ENCODE measurements at regions not wholly inside any gene's neighbourhood (a gene's known extent, or its start where the extent isn't known, plus 50 kb on each side); places are given as distances from the start of the nearest gene placed in this dataset.

DNA sequence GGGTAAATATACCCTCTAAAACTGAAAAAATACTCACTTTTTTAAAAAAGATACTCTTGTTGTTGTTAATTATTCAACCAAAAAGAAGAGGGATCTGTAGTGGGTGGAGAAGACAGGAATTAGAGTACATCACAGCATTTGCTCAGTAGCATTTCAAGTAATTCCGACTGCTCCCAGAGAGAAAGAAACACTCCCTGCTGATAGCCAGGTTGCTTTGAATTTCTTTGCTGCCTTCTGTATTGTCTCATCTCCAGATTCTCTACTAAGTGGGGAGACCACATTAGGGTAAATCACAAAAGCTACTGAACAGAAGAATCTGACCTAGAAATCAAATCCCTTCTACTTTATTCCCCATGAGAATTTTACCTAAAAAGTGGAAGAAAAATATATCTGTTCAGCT lies 661.1 kb downstream of the BRINP3 start:
- no peaks in the 10 kb centered on the region for H3K4me1 ChIP-seq (ENCODE audit: insufficient read depth, low read length)
- H3K27me3 ChIP-seq (ENCODE audit: insufficient read depth, low read length, poor library complexity): no peaks in the 10 kb centered on the region
- no peaks in the 10 kb centered on the region for H3K36me3 ChIP-seq (ENCODE audit: insufficient read depth, low read length)
- H3K27ac ChIP-seq (ENCODE audit: low read length): no peak overlapping the region
- H3K9ac ChIP-seq (ENCODE audit: low read depth, low read length): no peak overlapping the region
- TF ChIP-seq, protein P1, sequence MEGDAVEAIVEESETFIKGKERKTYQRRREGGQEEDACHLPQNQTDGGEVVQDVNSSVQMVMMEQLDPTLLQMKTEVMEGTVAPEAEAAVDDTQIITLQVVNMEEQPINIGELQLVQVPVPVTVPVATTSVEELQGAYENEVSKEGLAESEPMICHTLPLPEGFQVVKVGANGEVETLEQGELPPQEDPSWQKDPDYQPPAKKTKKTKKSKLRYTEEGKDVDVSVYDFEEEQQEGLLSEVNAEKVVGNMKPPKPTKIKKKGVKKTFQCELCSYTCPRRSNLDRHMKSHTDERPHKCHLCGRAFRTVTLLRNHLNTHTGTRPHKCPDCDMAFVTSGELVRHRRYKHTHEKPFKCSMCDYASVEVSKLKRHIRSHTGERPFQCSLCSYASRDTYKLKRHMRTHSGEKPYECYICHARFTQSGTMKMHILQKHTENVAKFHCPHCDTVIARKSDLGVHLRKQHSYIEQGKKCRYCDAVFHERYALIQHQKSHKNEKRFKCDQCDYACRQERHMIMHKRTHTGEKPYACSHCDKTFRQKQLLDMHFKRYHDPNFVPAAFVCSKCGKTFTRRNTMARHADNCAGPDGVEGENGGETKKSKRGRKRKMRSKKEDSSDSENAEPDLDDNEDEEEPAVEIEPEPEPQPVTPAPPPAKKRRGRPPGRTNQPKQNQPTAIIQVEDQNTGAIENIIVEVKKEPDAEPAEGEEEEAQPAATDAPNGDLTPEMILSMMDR (IDR thresholded peaks at IDR 0.05; ENCODE audit: borderline replicate concordance, extremely low read depth, low read length, poor library complexity, severe bottlenecking): no peak
- TF ChIP-seq EZH2 (IDR thresholded peaks at IDR 0.05; ENCODE audit: borderline replicate concordance, low read depth, low read length, severe bottlenecking): no peak
- ATAC-seq (ENCODE audit: insufficient read depth, low read depth): no peak
- H3K9me3 ChIP-seq (ENCODE audit: insufficient read depth, low read length, severe bottlenecking): no peaks in the 10 kb centered on the region
- no peaks in the 10 kb centered on the region for H3K79me2 ChIP-seq (ENCODE audit: insufficient read depth, low read length)
- H4K20me1 ChIP-seq (ENCODE audit: insufficient read depth, low read length): no peaks in the 10 kb centered on the region
- no peak overlapping the region for H2AFZ ChIP-seq (ENCODE audit: low read depth, low read length)
- no peak overlapping the region for H3K4me3 ChIP-seq (ENCODE audit: low read depth in 1 of 2, low read length in 2 of 2)
- no peak for DNase-seq
- no peak overlapping the region for H3K4me2 ChIP-seq (ENCODE audit: insufficient read depth, low read length)

DNA sequence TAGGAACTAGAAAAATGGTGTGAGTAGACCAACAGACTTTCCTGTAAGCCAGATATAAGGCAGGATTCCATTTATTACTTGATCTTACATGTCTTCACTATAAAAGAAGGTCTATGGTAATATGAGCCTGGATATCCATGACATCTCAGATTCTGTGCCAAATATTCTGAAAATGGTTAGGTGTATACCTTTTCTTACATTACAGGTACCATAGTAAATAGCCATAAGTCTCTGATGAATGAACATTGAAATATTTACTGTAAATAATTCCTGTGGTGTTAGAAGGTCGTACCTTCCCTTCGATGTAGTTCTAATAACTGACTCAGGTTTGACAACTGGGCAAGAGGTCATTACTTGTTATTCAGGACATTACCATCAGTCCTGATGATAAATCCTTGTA lies 657.9 kb downstream of the BRINP3 start:
- DNase-seq (no peak), ATAC-seq (ENCODE audit: insufficient read depth, low read depth) (no peak)
- Histone ChIP-seq H2AFZ (ENCODE audit: low read depth, low read length) (no peak overlapping the region), H3K4me3 (ENCODE audit: low read depth in 1 of 2, low read length in 2 of 2) (no peak overlapping the region), H4K20me1 (ENCODE audit: insufficient read depth, low read length) (no peaks in the 10 kb centered on the region), H3K4me1 (ENCODE audit: insufficient read depth, low read length) (no peaks in the 10 kb centered on the region), H3K36me3 (ENCODE audit: insufficient read depth, low read length) (no peaks in the 10 kb centered on the region), H3K9me3 (ENCODE audit: insufficient read depth, low read length, severe bottlenecking) (no peaks in the 10 kb centered on the region), H3K4me2 (ENCODE audit: insufficient read depth, low read length) (no peak overlapping the region), H3K79me2 (ENCODE audit: insufficient read depth, low read length) (no peaks in the 10 kb centered on the region), H3K9ac (ENCODE audit: low read depth, low read length) (no peak overlapping the region), H3K27me3 (ENCODE audit: insufficient read depth, low read length, poor library complexity) (no peaks in the 10 kb centered on the region), H3K27ac (ENCODE audit: low read length) (no peak overlapping the region)
- no peak for TF ChIP-seq EZH2 (IDR thresholded peaks at IDR 0.05; ENCODE audit: borderline replicate concordance, low read depth, low read length, severe bottlenecking)
- TF ChIP-seq, protein P1 (IDR thresholded peaks at IDR 0.05; ENCODE audit: borderline replicate concordance, extremely low read depth, low read length, poor library complexity, severe bottlenecking): no peak

DNA sequence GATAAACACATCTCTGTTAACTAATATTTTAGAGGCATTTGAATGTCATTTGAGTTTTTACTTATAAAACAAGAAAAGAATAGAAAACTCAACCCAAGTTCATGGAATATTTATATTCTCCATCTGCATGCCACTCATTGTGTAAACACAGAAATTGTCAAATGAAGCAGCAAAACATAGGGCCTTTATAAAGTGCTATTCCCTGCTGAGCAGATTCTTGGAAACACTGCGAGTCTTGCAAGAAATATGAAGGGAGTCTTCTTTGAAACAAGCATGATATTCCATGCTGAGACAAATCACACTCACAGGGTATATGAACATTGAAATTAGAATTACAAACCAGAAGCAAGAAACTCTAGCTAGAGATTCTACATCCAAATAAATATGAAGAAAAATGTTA lies 655.8 kb downstream of the BRINP3 start:
- H3K4me2 ChIP-seq (ENCODE audit: insufficient read depth, low read length): no peak overlapping the region
- no peaks in the 10 kb centered on the region for H3K9me3 ChIP-seq (ENCODE audit: insufficient read depth, low read length, severe bottlenecking)
- no peaks in the 10 kb centered on the region for H4K20me1 ChIP-seq (ENCODE audit: insufficient read depth, low read length)
- no peaks in the 10 kb centered on the region for H3K27me3 ChIP-seq (ENCODE audit: insufficient read depth, low read length, poor library complexity)
- no peaks in the 10 kb centered on the region for H3K36me3 ChIP-seq (ENCODE audit: insufficient read depth, low read length)
- H3K4me3 ChIP-seq (ENCODE audit: low read depth in 1 of 2, low read length in 2 of 2): no peak overlapping the region
- ATAC-seq (ENCODE audit: insufficient read depth, low read depth) (no peak), DNase-seq (no peak)
- no peak overlapping the region for H3K27ac ChIP-seq (ENCODE audit: low read length)
- no peak overlapping the region for H2AFZ ChIP-seq (ENCODE audit: low read depth, low read length)
- H3K79me2 ChIP-seq (ENCODE audit: insufficient read depth, low read length): no peaks in the 10 kb centered on the region
- TF ChIP-seq, protein P1 (IDR thresholded peaks at IDR 0.05; ENCODE audit: borderline replicate concordance, extremely low read depth, low read length, poor library complexity, severe bottlenecking): no peak
- TF ChIP-seq EZH2 (IDR thresholded peaks at IDR 0.05; ENCODE audit: borderline replicate concordance, low read depth, low read length, severe bottlenecking): no peak
- H3K4me1 ChIP-seq (ENCODE audit: insufficient read depth, low read length): no peaks in the 10 kb centered on the region
- H3K9ac ChIP-seq (ENCODE audit: low read depth, low read length): no peak overlapping the region

DNA sequence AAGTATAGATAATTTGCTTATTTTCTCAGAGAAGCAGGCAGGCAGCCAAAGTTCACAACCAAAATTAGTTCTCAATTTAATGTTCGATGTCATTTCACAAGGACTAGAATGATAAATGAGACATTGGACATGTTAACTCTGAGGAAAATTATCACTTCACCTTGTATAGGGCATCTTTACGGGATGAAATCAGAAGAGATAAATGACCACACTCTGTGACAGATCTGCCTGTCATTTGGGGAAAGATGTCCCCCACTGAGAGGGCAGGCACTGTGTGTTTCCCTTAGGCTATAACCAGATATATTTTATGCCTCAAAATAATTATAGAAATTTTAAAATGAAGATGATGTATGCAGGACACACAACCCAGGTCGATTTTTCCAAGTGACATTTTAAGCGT lies 642.9 kb downstream of the BRINP3 start:
- Histone ChIP-seq H4K20me1 (ENCODE audit: insufficient read depth, low read length) (no peaks in the 10 kb centered on the region), H3K27me3 (ENCODE audit: insufficient read depth, low read length, poor library complexity) (no peaks in the 10 kb centered on the region), H3K9me3 (ENCODE audit: insufficient read depth, low read length, severe bottlenecking) (no peaks in the 10 kb centered on the region), H3K4me1 (ENCODE audit: insufficient read depth, low read length) (no peaks in the 10 kb centered on the region), H3K4me3 (ENCODE audit: low read depth in 1 of 2, low read length in 2 of 2) (no peak overlapping the region), H3K27ac (ENCODE audit: low read length) (no peak overlapping the region), H3K79me2 (ENCODE audit: insufficient read depth, low read length) (no peaks in the 10 kb centered on the region), H3K4me2 (ENCODE audit: insufficient read depth, low read length) (no peak overlapping the region), H3K36me3 (ENCODE audit: insufficient read depth, low read length) (no peaks in the 10 kb centered on the region), H2AFZ (ENCODE audit: low read depth, low read length) (no peak overlapping the region), H3K9ac (ENCODE audit: low read depth, low read length) (no peak overlapping the region)
- no peak for ATAC-seq (ENCODE audit: insufficient read depth, low read depth)
- TF ChIP-seq, protein P1 (IDR thresholded peaks at IDR 0.05; ENCODE audit: borderline replicate concordance, extremely low read depth, low read length, poor library complexity, severe bottlenecking): no peak
- TF ChIP-seq EZH2 (IDR thresholded peaks at IDR 0.05; ENCODE audit: borderline replicate concordance, low read depth, low read length, severe bottlenecking): no peak
- no peak for DNase-seq
